ENCODE measurements at regions not wholly inside any gene's neighbourhood (a gene's known extent, or its start where the extent isn't known, plus 50 kb on each side); places are given as distances from the start of the nearest gene placed in this dataset.

DNA sequence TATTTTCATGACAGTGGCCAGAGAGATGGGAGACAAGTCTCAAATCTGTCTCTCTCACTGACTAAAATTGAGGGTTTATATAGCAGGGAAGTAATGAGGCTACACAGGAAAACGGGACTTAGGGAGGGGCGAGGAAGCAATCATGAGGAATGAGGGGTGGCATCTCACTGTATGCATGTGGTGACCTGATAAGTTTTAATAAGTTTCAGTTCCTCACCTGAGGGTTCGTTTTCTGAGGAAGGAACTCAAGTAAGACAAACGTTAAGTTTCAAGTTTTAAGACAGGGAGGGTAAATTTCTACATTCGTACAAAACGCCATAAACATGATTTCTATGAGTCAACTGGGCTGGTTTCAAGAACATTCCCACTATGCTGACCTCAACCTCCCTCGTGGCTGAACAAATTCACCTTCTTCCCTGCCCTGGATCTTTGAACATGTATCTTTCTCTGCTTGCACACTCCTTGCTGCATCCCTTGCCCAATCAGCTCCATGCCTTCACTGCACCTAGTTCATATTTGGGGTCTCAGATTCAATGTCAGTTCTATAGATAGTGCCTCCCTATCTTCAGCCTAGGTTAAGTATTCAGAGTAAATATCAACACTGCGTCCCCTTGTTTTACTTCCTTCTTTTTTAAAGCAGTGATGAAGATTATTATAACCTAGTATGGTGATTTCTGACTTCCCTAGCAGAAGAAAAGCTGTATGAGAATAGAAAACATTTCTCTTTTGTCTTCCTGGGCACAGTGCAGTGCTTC lies 53.3 kb upstream of the CNTNAP5 start:
- no peak for DNase-seq

All from NCI-H82 (cell line).